ENCODE measurements at regions not wholly inside any gene's neighbourhood (a gene's known extent, or its start where the extent isn't known, plus 50 kb on each side); places are given as distances from the start of the nearest gene placed in this dataset.
"Not testable (repeated sequence)": the region's sequence is repeated elsewhere in the genome, so short reads cannot be mapped to it uniquely, and the experiment has no call there.

DNA sequence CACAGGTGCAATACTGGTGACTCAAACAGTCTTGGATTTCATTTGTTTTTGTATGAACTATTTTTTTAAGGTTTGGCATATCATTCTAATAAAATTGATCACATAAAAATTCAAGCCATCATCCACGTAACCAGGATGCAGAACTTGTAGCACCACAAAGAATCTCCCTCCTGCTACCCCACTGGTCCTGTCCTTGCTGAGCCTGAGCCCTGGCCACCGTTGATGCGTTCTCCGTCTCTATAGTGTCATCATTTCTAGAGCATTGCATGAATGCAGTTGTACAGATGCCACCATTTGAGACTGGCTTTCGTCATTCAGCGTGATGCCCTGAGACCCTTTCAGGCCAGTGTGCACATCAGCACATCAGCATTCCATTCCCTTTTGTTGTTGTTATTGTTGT lies 273.5 kb downstream of the TCERG1L start:
- no peak for DNase-seq
- Mint-ChIP-seq H3K27ac (no peak overlapping the region), H3K4me1 (no peaks in the 10 kb centered on the region), H3K9me3 (no peaks in the 10 kb centered on the region), H3K36me3 (no peaks in the 10 kb centered on the region), H3K4me3 (no peak overlapping the region), H3K27me3 (peaks cover 0 to 4% of the 10 kb centered on the region in 2 donors)
- Histone ChIP-seq H3K27ac (ENCODE audit: low read length) (no peak overlapping the region), H3K4me1 (ENCODE audit: control insufficient read depth in 1 of 2, extremely low read depth in 1 of 2, insufficient read depth in 2 of 2, low read length in 2 of 2) (no peaks in the 10 kb centered on the region), H3K4me3 (ENCODE audit: control insufficient read depth in 1 of 2, extremely low read depth in 1 of 2, low read length in 1 of 2) (no peak overlapping the region), H3K36me3 (ENCODE audit: control insufficient read depth in 2 of 2, extremely low read depth in 1 of 2, insufficient read depth in 1 of 2, low read length in 1 of 2) (no peaks in the 10 kb centered on the region), H3K27me3 (replicated peaks in 1 of 2; ENCODE audit: control insufficient read depth in 2 of 2, extremely low read depth in 1 of 2, insufficient read depth in 2 of 2, low read length in 1 of 2) (peaks cover 0 to 7% of the 10 kb centered on the region in 2 experiments), H3K9me3 (no peaks in the 10 kb centered on the region)
- no peak for ATAC-seq (replicated peaks in 1 of 4)
- ChIA-PET CTCF (no interaction called here), POLR2A (no interaction called here)
- 81% methylated on average over 4 of the region's 6 CpGs for WGBS (ENCODE audit: insufficient coverage)

DNA sequence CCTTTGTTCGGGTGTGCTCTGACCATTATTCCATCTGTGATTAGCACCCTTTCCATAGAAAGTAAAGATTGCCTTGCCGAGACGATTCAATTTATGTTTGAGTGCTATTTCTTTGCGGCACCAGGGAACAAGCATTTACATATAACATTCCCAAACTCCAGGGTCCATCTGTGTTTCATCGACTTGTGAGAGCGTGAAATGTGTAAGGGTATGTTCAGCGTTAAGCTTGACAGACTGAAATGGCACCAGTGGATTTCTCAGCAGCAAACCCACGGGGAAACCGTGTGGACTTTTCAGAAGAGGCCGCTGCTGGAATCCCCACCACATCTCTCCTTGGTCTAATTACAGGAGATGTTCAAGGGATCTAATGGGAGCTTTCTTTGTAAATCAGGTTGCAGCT lies 270.5 kb downstream of the TCERG1L start:
- Mint-ChIP-seq H3K36me3 (no peaks in the 10 kb centered on the region), H3K4me3 (no peak overlapping the region), H3K9me3 (no peaks in the 10 kb centered on the region), H3K4me1 (no peaks in the 10 kb centered on the region), H3K27ac (no peak overlapping the region), H3K27me3 (peaks cover 0 to 1% of the 10 kb centered on the region in 2 donors)
- Histone ChIP-seq H3K36me3 (ENCODE audit: control insufficient read depth in 2 of 2, extremely low read depth in 1 of 2, insufficient read depth in 1 of 2, low read length in 1 of 2) (no peaks in the 10 kb centered on the region), H3K4me1 (ENCODE audit: control insufficient read depth in 1 of 2, extremely low read depth in 1 of 2, insufficient read depth in 2 of 2, low read length in 2 of 2) (no peaks in the 10 kb centered on the region), H3K27ac (ENCODE audit: low read length) (no peak overlapping the region), H3K27me3 (replicated peaks in 1 of 2; ENCODE audit: control insufficient read depth in 2 of 2, extremely low read depth in 1 of 2, insufficient read depth in 2 of 2, low read length in 1 of 2) (peaks cover 0 to 7% of the 10 kb centered on the region in 2 experiments), H3K4me3 (ENCODE audit: control insufficient read depth in 1 of 2, extremely low read depth in 1 of 2, low read length in 1 of 2) (no peak overlapping the region), H3K9me3 (no peaks in the 10 kb centered on the region)
- no peak for DNase-seq
- 84% methylated on average over 4 of the region's 10 CpGs for WGBS (ENCODE audit: insufficient coverage)
- no peak for ATAC-seq (replicated peaks in 1 of 4)
- ChIA-PET CTCF (no interaction called here), POLR2A (no interaction called here)

DNA sequence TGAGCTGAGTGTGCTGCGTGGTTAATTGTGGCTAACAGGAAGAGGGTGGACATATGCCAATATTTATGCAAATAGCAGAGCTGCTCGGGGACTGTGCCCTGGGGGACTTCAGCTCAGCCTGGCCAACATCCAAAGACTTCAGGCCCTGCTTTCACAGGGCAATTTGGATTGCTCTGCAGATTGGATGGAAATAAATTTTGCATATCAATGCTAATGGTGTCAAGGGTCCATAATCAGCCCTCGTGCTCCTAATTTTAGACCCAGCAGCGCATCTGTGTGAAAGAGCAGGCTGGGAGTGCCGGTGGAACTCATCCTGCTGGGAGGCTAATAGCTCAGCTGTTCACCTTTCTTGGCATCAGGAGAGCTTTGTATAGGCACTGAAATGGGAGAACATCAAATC lies 270.1 kb downstream of the TCERG1L start:
- 87% methylated on average over 5 of the region's 5 CpGs for WGBS (ENCODE audit: insufficient coverage)
- DNase-seq (no peak), ATAC-seq (replicated peaks in 1 of 4) (no peak)
- ChIA-PET POLR2A (no interaction called here), CTCF (no interaction called here)
- H3K36me3 ChIP-seq (ENCODE audit: control insufficient read depth in 2 of 2, extremely low read depth in 1 of 2, insufficient read depth in 1 of 2, low read length in 1 of 2): no peaks in the 10 kb centered on the region
- no peaks in the 10 kb centered on the region for H3K27me3 Mint-ChIP-seq
- no peaks in the 10 kb centered on the region for H3K9me3 ChIP-seq
- no peak overlapping the region for H3K27ac Mint-ChIP-seq
- H3K4me3 Mint-ChIP-seq: no peak overlapping the region
- no peaks in the 10 kb centered on the region for H3K4me1 ChIP-seq (ENCODE audit: control insufficient read depth in 1 of 2, extremely low read depth in 1 of 2, insufficient read depth in 2 of 2, low read length in 2 of 2)
- peaks cover 0 to 7% of the 10 kb centered on the region in 2 experiments for H3K27me3 ChIP-seq (replicated peaks in 1 of 2; ENCODE audit: control insufficient read depth in 2 of 2, extremely low read depth in 1 of 2, insufficient read depth in 2 of 2, low read length in 1 of 2)
- H3K27ac ChIP-seq (ENCODE audit: low read length): no peak overlapping the region
- no peaks in the 10 kb centered on the region for H3K4me1 Mint-ChIP-seq
- H3K9me3 Mint-ChIP-seq: no peaks in the 10 kb centered on the region
- no peak overlapping the region for H3K4me3 ChIP-seq (ENCODE audit: control insufficient read depth in 1 of 2, extremely low read depth in 1 of 2, low read length in 1 of 2)
- H3K36me3 Mint-ChIP-seq: no peaks in the 10 kb centered on the region

DNA sequence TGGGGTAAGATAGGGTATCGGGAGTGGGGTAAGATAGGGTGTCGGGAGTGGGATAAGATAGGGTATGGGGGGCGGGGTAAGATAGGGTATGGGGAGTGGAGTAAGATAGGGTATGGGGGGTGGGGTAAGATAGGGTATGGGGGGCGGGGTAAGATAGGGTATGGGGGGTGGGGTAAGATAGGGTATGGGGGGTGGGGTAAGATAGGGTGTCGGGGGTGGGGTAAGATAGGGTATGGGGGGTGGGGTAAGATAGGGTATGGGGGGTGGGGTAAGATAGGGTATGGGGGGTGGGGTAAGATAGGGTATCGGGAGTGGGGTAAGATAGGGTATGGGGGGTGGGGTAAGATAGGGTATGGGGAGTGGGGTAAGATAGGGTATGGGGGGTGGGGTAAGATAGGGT lies 269.5 kb downstream of the TCERG1L start:
- H3K4me3 Mint-ChIP-seq; H3K27me3 ChIP-seq (replicated peaks in 1 of 2; ENCODE audit: control insufficient read depth in 2 of 2, extremely low read depth in 1 of 2, insufficient read depth in 2 of 2, low read length in 1 of 2); ATAC-seq (replicated peaks in 1 of 4); DNase-seq; CTCF ChIA-PET; H3K4me3 ChIP-seq (ENCODE audit: control insufficient read depth in 1 of 2, extremely low read depth in 1 of 2, low read length in 1 of 2); H3K4me1 ChIP-seq (ENCODE audit: control insufficient read depth in 1 of 2, extremely low read depth in 1 of 2, insufficient read depth in 2 of 2, low read length in 2 of 2); H3K27ac ChIP-seq (ENCODE audit: low read length); H3K9me3 ChIP-seq; H3K36me3 Mint-ChIP-seq; POLR2A ChIA-PET; H3K4me1 Mint-ChIP-seq; H3K36me3 ChIP-seq (ENCODE audit: control insufficient read depth in 2 of 2, extremely low read depth in 1 of 2, insufficient read depth in 1 of 2, low read length in 1 of 2); H3K27ac Mint-ChIP-seq; H3K9me3 Mint-ChIP-seq; H3K27me3 Mint-ChIP-seq: not testable (repeated sequence)
- 36% methylated on average over 2 of the region's 6 CpGs for WGBS (ENCODE audit: insufficient coverage)

Measured in T-cell (primary cell).